Astrocyte of the spinal cord (primary cell): ENCODE measurements at regions not wholly inside any gene's neighbourhood (a gene's known extent, or its start where the extent isn't known, plus 50 kb on each side); places are given as distances from the start of the nearest gene placed in this dataset.
A peak's percentile ranks its signal among the peaks of the same experiment; 100 is the strongest.

Source experiments
- DNase-seq: peaks from one replicate; pipeline ENCODE4 v3.0.0; 2011; ENCODE audit warnings: low read depth, low spot score
- H3K4me3 ChIP-seq: 2 replicates; pipeline ENCODE4 v1.5.1; 2011; ENCODE audit warnings: low read depth, mild to moderate bottlenecking, low read length, moderate library complexity
- in situ Hi-C: cut with HindIII; loops from 2 replicates; pipeline ENCODE4 v1.10.0; 2017; ENCODE audit warnings: low sequenced_read_pairs
- TF ChIP-seq, protein P1 (sequence below): IDR thresholded peaks from 2 replicates; pipeline ENCODE4 v1.5.1; 2012; ENCODE audit warnings: low read depth, mild to moderate bottlenecking, low read length, inconsistent platforms

DNA sequence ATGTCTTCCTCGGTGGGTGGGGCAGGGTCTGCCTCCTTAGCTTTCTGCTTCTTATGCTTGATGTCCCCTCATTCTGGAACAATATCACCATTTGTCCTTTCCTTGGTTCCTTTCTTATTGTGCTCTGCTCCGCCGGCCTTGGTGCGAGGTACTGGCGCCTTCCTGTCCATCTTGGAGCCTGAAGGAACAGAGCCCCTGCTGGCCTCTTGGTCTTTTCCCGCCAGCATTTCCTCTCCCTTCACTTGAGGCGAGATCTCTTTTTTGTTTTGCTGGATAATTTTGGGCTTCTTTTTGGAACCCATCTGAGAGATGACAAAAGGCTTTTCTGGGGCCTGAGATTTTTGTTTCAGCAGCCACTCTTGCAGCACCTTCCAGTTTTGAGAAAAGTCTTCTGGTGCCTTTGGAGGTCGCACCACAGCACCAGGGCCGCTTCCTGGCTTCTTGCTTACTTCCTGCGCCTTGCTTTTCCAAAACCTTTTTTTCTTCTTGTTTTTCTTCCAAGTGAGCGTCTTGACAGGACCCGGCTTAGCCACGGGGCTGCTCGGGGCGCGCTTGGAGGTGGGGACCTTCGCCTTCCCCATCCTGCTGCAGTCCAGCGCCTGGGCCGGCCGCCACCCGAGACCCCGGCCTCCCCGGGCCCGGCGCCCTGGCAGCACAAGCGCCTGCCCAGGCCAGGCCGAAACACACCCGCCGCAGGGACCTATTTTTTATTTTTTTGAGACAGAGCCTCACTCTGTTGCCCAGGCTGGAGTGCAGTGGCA is 127.1 kb downstream of the KLF13 start:
- in situ Hi-C loops, result no loop called here
- no peak overlapping the region for H3K4me3 ChIP-seq
- DNase-seq, result no peak
- TF ChIP-seq, protein P1, sequence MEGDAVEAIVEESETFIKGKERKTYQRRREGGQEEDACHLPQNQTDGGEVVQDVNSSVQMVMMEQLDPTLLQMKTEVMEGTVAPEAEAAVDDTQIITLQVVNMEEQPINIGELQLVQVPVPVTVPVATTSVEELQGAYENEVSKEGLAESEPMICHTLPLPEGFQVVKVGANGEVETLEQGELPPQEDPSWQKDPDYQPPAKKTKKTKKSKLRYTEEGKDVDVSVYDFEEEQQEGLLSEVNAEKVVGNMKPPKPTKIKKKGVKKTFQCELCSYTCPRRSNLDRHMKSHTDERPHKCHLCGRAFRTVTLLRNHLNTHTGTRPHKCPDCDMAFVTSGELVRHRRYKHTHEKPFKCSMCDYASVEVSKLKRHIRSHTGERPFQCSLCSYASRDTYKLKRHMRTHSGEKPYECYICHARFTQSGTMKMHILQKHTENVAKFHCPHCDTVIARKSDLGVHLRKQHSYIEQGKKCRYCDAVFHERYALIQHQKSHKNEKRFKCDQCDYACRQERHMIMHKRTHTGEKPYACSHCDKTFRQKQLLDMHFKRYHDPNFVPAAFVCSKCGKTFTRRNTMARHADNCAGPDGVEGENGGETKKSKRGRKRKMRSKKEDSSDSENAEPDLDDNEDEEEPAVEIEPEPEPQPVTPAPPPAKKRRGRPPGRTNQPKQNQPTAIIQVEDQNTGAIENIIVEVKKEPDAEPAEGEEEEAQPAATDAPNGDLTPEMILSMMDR, result no peak

- DNase-seq, result no peak
- TF ChIP-seq, protein P1, result peak; percentile 28
- H3K4me3 ChIP-seq, result no peak overlapping the region
- in situ Hi-C loops, result no loop called here
Measured at GRCh38 chr15:31455499-31455898, 128.9 kb downstream of the KLF13 start.

DNA sequence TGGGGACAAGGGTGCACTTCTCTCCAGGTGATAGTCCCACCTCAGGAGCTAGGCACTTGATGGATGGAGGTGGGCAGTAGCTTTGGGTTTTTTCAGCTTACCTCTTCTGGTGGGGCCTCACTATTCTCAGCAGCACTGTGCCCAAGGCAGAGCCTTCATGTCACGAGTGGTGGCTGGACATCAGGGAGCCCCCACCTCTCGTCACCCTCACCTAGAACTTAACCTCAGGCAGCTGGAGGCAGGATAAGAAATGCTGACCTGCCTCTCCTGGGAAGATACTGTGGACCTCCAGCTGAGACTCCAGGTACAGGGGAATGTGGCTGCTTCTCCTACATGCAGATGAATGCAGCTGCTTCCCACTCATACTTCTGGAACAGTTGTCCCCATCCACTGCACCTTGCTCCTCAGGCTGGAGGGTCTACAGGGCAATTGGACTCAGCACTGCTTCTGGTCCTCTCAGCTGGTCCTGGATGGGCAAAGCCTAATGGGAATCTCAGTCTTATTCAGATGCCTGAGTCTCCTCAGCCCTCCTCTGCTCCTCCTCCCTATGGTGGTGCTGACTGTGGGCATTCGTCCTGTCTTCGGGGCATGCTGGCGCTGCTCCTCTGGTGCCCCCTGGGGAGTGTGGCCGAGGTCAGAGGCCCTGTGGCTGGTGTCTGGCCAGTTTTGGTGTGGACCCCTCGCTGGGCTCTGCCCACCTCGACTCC is 129.9 kb downstream of the KLF13 start:
- TF ChIP-seq, protein P1, result no peak
- in situ Hi-C loops, result no loop called here
- no peak overlapping the region for H3K4me3 ChIP-seq
- DNase-seq, result no peak

DNA sequence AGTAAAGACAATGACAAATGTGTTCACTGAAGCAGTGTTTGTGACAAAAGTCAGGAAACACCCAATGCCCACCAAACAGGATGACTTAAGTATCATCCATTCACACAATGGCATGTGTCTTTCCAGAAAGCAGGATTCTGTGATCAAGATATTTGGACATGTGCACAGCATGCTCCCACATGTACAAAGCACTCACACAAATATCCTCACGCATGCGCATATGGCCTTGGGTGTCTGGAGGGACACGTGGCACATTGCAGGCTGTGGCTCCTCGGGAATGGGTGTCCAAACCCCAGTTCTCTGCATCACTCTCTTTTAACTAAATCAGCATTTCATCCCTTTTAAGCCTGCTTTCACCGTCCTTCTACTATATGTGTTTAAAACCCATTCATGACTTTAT is 130.5 kb downstream of the KLF13 start:
- TF ChIP-seq, protein P1, result no peak
- no peak overlapping the region for H3K4me3 ChIP-seq
- no peak for DNase-seq
- in situ Hi-C loops, result no loop called here

- in situ Hi-C loops, result no loop called here
- DNase-seq, result peak; percentile 58
- TF ChIP-seq, protein P1, result no peak
- no peak overlapping the region for H3K4me3 ChIP-seq
Measured at GRCh38 chr15:31457631-31458526, 131.2 kb downstream of the KLF13 start.
